A549 (cell line): ENCODE measurements at regions not wholly inside any gene's neighbourhood (a gene's known extent, or its start where the extent isn't known, plus 50 kb on each side); places are given as distances from the start of the nearest gene placed in this dataset.

Experiments used
- ATAC-seq, 2 experiments: fragments of 200-7000 bp in 1 of 2; fragments of >200 bp in 1 of 2; cut with Nextera tagmentation in 1 of 2; cut with Tn5 transposase in 1 of 2; 3 replicates each; pipeline versions ENCODE4 v1.8.0 to v1.9.1; 2018 to 2020; ENCODE audit warnings: mild to moderate bottlenecking in 1 of 2, moderate library complexity in 1 of 2
- CTCF ChIA-PET: fragments of 300-600 bp; sonication (Branson Sonifier 250); formaldehyde crosslinking; extraction: SDS; loops from one replicate; lab custom pipeline; 2021; ENCODE audit warnings: antibody characterized with exemption, inconsistent platforms; lab: Yijun Ruan, JAX
- POLR2A ChIA-PET: fragments of 350-600 bp; formaldehyde crosslinking; extraction: SDS; loops from one replicate; lab custom pipeline; 2021; ENCODE audit warnings: antibody characterized with exemption, inconsistent platforms; lab: Yijun Ruan, JAX
- DNase-seq, 2 experiments: peaks; one replicate each; pipeline versions ENCODE4 v3.0.0 to v3.0.0-alpha.2; 2011 to 2016; ENCODE audit warnings: low read depth in 1 of 2, low spot score in 1 of 2
- FAIRE-seq: peaks from 2 replicates; lab custom pipeline; 2011; peaks lifted over from hg19 to GRCh38; lab: Jason Lieb, UNC
- H3K27ac ChIP-seq, 2 experiments: fragments of >200 bp; sonication (Bioruptor Twin); formaldehyde crosslinking; 3 replicates each; pipeline ENCODE4 v1.5.1; 2016 to 2017
- H3K4me1 ChIP-seq: fragments of >200 bp; sonication (Bioruptor Twin); formaldehyde crosslinking; 3 replicates; pipeline ENCODE4 v1.6.1; 2016
- H3K4me2 ChIP-seq: fragments of >200 bp; sonication (Bioruptor Twin); formaldehyde crosslinking; 3 replicates; pipeline ENCODE4 v1.6.1; 2016
- H3K4me3 ChIP-seq: fragments of >200 bp; sonication (Bioruptor Twin); formaldehyde crosslinking; 3 replicates; pipeline ENCODE4 v1.5.1; 2016
- H3K9me3 ChIP-seq: fragments of >200 bp; sonication (Bioruptor Twin); formaldehyde crosslinking; 3 replicates; pipeline ENCODE4 v1.6.1; 2016
- BHLHE40 ChIP-seq: IDR thresholded peaks from 2 replicates; pipeline ENCODE4 v1.6.1; 2012; ENCODE audit warnings: low read depth, low read length, inconsistent platforms
- CHD4 ChIP-seq: fragments of 200-600 bp; sonication (generic); IDR thresholded peaks from 2 replicates; pipeline ENCODE4 v1.6.1; 2016; ENCODE audit warnings: antibody characterized with exemption, mild to moderate bottlenecking, borderline replicate concordance
- EP300 ChIP-seq, 2 experiments: fragments of >200 bp; sonication (Bioruptor Twin); formaldehyde crosslinking; IDR thresholded peaks; 2 replicates in 1 of 2; 3 replicates in 1 of 2; pipeline ENCODE4 v1.6.1; 2016 to 2017
- FOSB ChIP-seq: fragments of 250-450 bp; sonication (Bioruptor Pico); IDR thresholded peaks from 2 replicates; pipeline ENCODE4 v1.5.0; 2020; ENCODE audit warnings: mild to moderate bottlenecking, moderate library complexity
- FOSL2 ChIP-seq, 2 experiments: fragments of 450-650 bp in 1 of 2; fragments of >200 bp in 1 of 2; sonication (Bioruptor Twin) in 1 of 2; formaldehyde crosslinking; IDR thresholded peaks; 2 replicates each; pipeline versions ENCODE4 v1.5.0 to v1.6.1; 2016 to 2020; ENCODE audit warnings: mild to moderate bottlenecking in 1 of 2, moderate library complexity in 1 of 2
- FOXS1 ChIP-seq: fragments of 250-450 bp; sonication (Bioruptor Pico); IDR thresholded peaks from 2 replicates; pipeline ENCODE4 v1.5.0; 2020; ENCODE audit warnings: mild to moderate bottlenecking, moderate library complexity
- GATA3 ChIP-seq: IDR thresholded peaks from 2 replicates; pipeline ENCODE4 v1.6.1; 2012; ENCODE audit warnings: borderline replicate concordance
- HEYL ChIP-seq: fragments of 250-450 bp; sonication (Bioruptor Pico); IDR thresholded peaks from 2 replicates; pipeline ENCODE4 v1.8.0; 2021; ENCODE audit warnings: mild to moderate bottlenecking, moderate library complexity
- HOXA7 ChIP-seq: fragments of 250-450 bp; sonication (Bioruptor Pico); IDR thresholded peaks from 2 replicates; pipeline ENCODE4 v1.5.0; 2020; ENCODE audit warnings: mild to moderate bottlenecking, moderate library complexity
- HOXB5 ChIP-seq: fragments of 250-450 bp; sonication (Bioruptor Pico); IDR thresholded peaks from 2 replicates; pipeline ENCODE4 v1.5.0; 2020; ENCODE audit warnings: mild to moderate bottlenecking, moderate library complexity
- KDM1A ChIP-seq: fragments of 200-600 bp; sonication (generic); IDR thresholded peaks from 2 replicates; pipeline ENCODE4 v1.6.1; 2016; ENCODE audit warnings: low read depth, mild to moderate bottlenecking
- MAFK ChIP-seq: fragments of 450-650 bp; IDR thresholded peaks from 2 replicates; pipeline ENCODE4 v1.6.1; 2014; ENCODE audit not compliant: partially characterized antibody
- PHF8 ChIP-seq: fragments of 200-600 bp; sonication (generic); IDR thresholded peaks from 2 replicates; pipeline ENCODE4 v1.6.1; 2016; ENCODE audit warnings: low read depth, mild to moderate bottlenecking, antibody characterized with exemption, moderate library complexity, borderline replicate concordance
- RAD21 ChIP-seq, 2 experiments: fragments of >200 bp in 1 of 2; sonication (Bioruptor Twin) in 1 of 2; formaldehyde crosslinking in 1 of 2; IDR thresholded peaks in 1 of 2; conservative IDR thresholded peaks in 1 of 2; 2 replicates in 1 of 2; 3 replicates in 1 of 2; pipeline ENCODE4 v1.6.1; 2012 to 2018; ENCODE audit warnings: inconsistent platforms in 1 of 2
- RARB ChIP-seq: fragments of 250-450 bp; sonication (Bioruptor Pico); IDR thresholded peaks from 2 replicates; pipeline ENCODE4 v1.8.0; 2021; ENCODE audit warnings: mild to moderate bottlenecking, moderate library complexity
- ZNF302 ChIP-seq: fragments of 250-450 bp; sonication (Bioruptor Pico); IDR thresholded peaks from 2 replicates; pipeline ENCODE4 v1.9.0; 2021; ENCODE audit warnings: inconsistent platforms, mild to moderate bottlenecking, moderate library complexity
- WGBS: methylation state at CpG from one replicate; pipeline ENCODE4 v1.1.6; 2017; ENCODE audit errors: missing lambda C conversion rate; 5-methylcytosine and 5-hydroxymethylcytosine counted together
- TF ChIP-seq, protein P1 (sequence below): fragments of 450-650 bp; IDR thresholded peaks from 2 replicates; pipeline ENCODE4 v1.6.1; 2014; ENCODE audit warnings: antibody characterized with exemption
- TF ChIP-seq, protein P2 (sequence below): fragments of >200 bp; sonication (Bioruptor Twin); formaldehyde crosslinking; IDR thresholded peaks from 2 replicates; pipeline ENCODE4 v1.6.1; 2016

- H3K4me1 ChIP-seq: peaks cover 10% of the 10 kb centered on the region; the same call in 1 of the 3 replicates
- H3K9me3 ChIP-seq: no peaks in the 10 kb centered on the region
- ChIA-PET POLR2A (no interaction called here), CTCF (no interaction called here)
- 91% methylated on average over 1 of the region's 1 CpG for WGBS
- no peak for TF ChIP-seq RAD21 (conservative IDR thresholded peaks at IDR 0.05 in 1 of 2, IDR thresholded peaks at IDR 0.05 in 1 of 2)
- TF ChIP-seq MAFK: peak; percentile 73
- H3K4me2 ChIP-seq: no peak overlapping the region
- H3K4me3 ChIP-seq: no peak overlapping the region
- no peak for ATAC-seq
- no peak for DNase-seq
- H3K27ac ChIP-seq: no peak overlapping the region
- no peak for FAIRE-seq
Measured at GRCh38 chr1:234748713-234749112, 138.7 kb upstream of the IRF2BP2 start.

GRCh38 chr1:234748066-234748465 lies 138.1 kb upstream of the IRF2BP2 start:
- DNase-seq: no peak
- 93% methylated on average over 7 of the region's 7 CpGs for WGBS
- Histone ChIP-seq H3K4me2 (no peak overlapping the region), H3K9me3 (no peaks in the 10 kb centered on the region), H3K27ac (no peak overlapping the region), H3K4me1 (peaks cover 10% of the 10 kb centered on the region; the same call in 1 of the 3 replicates), H3K4me3 (no peak overlapping the region)
- ATAC-seq: no peak
- no peak for FAIRE-seq
- POLR2A ChIA-PET: no interaction called here
- TF ChIP-seq KDM1A: no peak
- TF ChIP-seq ZNF302 (CRISPR knock-in tag): no peak
- no peak for TF ChIP-seq GATA3
- TF ChIP-seq HOXB5: no peak
- no peak for TF ChIP-seq FOSB (CRISPR knock-in tag)
- TF ChIP-seq RARB (CRISPR knock-in tag): no peak
- CTCF ChIA-PET: no interaction called here

DNA sequence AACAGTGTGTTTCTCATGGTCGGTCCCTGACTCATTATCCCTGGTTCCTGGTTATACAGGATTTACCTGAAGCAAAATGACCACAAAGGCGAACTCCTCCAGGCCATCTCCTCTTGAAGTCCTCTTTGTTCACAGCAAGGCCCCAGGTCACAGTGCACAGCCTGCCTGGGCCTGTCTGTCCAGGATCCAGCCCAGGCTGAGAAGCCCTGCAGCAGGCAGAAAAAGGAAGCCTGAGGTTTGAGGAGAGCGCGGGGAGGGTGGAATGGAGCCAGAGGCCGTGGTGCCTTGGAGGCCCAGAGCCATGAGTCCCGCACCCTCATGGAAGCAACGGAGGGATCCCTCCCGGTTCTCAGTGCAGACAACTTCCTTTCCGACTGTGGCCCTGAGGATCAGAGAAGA lies 136.8 kb upstream of the IRF2BP2 start:
- ChIA-PET POLR2A (no interaction called here), CTCF (no interaction called here)
- peaks cover 10% of the 10 kb centered on the region; the same call in 1 of the 3 replicates for H3K4me1 ChIP-seq
- no peaks in the 10 kb centered on the region for H3K9me3 ChIP-seq
- no peak for ATAC-seq
- no peak overlapping the region for H3K4me3 ChIP-seq
- no peak overlapping the region for H3K4me2 ChIP-seq
- FAIRE-seq: no peak
- 89% methylated on average over 9 of the region's 9 CpGs for WGBS
- DNase-seq: no peak
- H3K27ac ChIP-seq: peak overlapping the region in 1 of 2 experiments; percentile 53; a peak in 3 of 6 replicates
- TF ChIP-seq HOXA7 (CRISPR knock-in tag) (no peak), FOXS1 (no peak), PHF8 (no peak), BHLHE40 (no peak), FOSL2 (IDR thresholded peaks at IDR 0.05) (no peak), FOSL2 (CRISPR knock-in tag; IDR thresholded peaks at IDR 0.05) (no peak), GATA3 (no peak), EP300 (IDR thresholded peaks at IDR 0.05) (no peak), HOXB5 (no peak), CHD4 (no peak), ZNF302 (CRISPR knock-in tag) (no peak), HEYL (CRISPR knock-in tag) (no peak)
- TF ChIP-seq, protein P1, sequence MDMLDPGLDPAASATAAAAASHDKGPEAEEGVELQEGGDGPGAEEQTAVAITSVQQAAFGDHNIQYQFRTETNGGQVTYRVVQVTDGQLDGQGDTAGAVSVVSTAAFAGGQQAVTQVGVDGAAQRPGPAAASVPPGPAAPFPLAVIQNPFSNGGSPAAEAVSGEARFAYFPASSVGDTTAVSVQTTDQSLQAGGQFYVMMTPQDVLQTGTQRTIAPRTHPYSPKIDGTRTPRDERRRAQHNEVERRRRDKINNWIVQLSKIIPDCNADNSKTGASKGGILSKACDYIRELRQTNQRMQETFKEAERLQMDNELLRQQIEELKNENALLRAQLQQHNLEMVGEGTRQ: no peak
- TF ChIP-seq, protein P2, sequence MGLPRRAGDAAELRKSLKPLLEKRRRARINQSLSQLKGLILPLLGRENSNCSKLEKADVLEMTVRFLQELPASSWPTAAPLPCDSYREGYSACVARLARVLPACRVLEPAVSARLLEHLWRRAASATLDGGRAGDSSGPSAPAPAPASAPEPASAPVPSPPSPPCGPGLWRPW: no peak
- TF ChIP-seq, all 56 proteins: peak for 0
